ENCODE measurements at regions not wholly inside any gene's neighbourhood (a gene's known extent, or its start where the extent isn't known, plus 50 kb on each side); places are given as distances from the start of the nearest gene placed in this dataset.
"Not testable (repeated sequence)": the region's sequence is repeated elsewhere in the genome, so short reads cannot be mapped to it uniquely, and the experiment has no call there.

DNA sequence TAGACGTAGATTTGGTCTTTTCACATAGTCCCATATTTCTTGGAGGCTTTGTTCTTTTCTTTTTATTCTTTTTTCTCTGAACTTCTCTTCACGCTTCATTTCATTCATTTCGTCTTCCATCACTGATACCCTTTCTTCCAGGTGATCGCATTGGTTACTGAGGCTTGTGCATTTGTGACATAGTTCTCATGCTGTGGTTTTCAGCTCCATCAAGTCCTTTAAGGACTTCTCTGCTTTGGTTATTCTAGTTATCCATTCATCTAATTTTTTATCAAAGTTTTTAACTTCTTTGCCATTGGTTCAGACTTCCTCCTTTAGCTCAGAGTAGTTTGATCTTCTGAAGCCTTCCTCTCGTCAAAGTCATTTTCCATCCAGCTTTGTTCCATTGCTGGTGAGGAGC lies 125.8 kb downstream of the PRL start:
- DNase-seq; H3K4me3 Mint-ChIP-seq; H3K4me1 Mint-ChIP-seq (ENCODE audit: low read depth); H3K36me3 Mint-ChIP-seq (ENCODE audit: low read depth); H3K27ac Mint-ChIP-seq; H3K27me3 Mint-ChIP-seq: not testable (repeated sequence)
- H3K9me3 Mint-ChIP-seq: peaks cover 16% of the 10 kb centered on the region

DNA sequence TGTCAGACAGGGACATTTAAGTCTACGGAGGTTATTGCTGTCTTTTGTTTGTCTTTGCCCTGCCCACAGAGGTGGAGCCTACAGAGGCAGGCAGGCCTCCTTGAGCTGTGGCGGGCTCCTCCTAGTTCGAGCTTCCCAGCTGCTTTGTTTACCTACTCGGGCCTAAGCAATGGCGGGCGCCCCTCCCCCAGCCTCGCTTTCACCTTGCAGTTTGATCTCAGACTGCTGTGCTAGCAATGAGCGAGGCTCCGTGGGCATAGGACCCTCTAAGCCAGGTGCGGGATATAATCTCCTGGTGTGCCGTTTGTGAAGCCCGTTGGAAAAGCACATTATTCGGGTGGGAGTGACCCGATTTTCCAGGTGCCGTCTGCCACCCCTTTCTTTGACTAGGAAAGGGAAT lies 125.0 kb downstream of the PRL start:
- H3K9me3 Mint-ChIP-seq: peaks cover 16% of the 10 kb centered on the region
- H3K27me3 Mint-ChIP-seq; H3K4me1 Mint-ChIP-seq (ENCODE audit: low read depth); H3K27ac Mint-ChIP-seq; H3K36me3 Mint-ChIP-seq (ENCODE audit: low read depth); DNase-seq; H3K4me3 Mint-ChIP-seq: not testable (repeated sequence)

DNA sequence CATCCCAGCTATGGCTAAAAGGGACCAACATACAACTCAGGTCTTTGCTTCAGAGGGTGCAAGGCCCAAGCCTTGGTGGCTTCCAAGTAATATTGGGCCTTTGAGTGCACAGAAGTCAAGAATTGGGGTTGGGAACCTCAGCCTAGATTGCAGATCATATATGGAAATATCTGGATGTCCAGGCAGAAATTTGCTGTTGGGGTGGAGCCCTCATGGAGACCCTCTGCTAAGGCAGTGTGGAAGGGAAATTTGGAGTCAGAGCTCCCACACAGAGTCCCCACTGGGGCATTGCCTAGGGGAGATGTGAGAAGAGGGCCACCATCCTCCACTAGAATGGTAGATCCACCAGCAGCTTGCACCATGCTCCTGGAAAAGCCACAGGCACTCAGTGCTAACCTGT lies 123.5 kb downstream of the PRL start:
- Mint-ChIP-seq H3K4me1 (ENCODE audit: low read depth) (no peaks in the 10 kb centered on the region), H3K4me3 (no peak overlapping the region), H3K9me3 (peaks cover 16% of the 10 kb centered on the region), H3K36me3 (ENCODE audit: low read depth) (no peaks in the 10 kb centered on the region), H3K27me3 (no peaks in the 10 kb centered on the region), H3K27ac (no peak overlapping the region)
- no peak for DNase-seq

DNA sequence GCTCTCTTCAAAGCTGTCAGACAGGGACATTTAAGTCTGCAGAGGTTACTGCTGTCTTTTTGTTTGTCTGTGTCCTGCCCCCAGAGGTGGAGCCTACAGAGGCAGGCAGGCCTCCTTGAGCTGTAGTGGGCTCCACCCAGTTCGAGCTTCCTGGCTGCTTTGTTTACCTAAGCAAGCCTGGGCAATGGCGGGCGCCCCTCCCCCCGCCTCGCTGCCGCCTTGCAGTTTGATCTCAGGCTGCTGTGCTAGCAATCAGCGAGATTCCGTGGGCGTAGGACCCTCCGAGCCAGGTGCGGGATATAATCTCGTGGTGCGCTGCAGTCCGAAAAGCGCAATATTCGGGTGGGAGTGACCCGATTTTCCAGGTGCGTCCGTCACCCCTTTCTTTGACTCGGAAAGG lies 116.6 kb downstream of the PRL start:
- not testable (repeated sequence) for H3K4me1 Mint-ChIP-seq (ENCODE audit: low read depth); DNase-seq; H3K27me3 Mint-ChIP-seq; H3K36me3 Mint-ChIP-seq (ENCODE audit: low read depth); H3K27ac Mint-ChIP-seq; H3K4me3 Mint-ChIP-seq
- peaks cover 27% of the 10 kb centered on the region for H3K9me3 Mint-ChIP-seq

DNA sequence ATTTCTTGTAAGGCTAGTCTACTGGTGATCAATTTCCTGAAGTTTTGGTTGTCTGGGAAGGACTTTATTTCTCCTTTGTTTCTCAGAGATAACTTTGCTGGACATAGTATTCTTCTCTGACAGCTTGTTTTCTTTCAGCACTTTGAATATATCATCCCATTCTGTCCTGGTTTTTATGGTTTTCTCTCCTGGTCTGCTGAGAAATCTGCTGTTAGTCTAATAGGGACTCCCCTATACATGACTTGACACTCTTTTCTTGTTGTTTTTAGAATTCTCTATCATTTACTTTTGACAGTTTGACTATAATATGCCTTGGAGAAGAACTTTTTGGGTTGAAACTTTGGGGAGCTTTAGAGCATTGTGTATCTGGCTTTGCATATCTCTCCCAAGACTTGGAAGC lies 112.5 kb downstream of the PRL start:
- no peak overlapping the region for H3K4me3 Mint-ChIP-seq
- no peak overlapping the region for H3K27ac Mint-ChIP-seq
- no peak for DNase-seq
- no peaks in the 10 kb centered on the region for H3K27me3 Mint-ChIP-seq
- no peaks in the 10 kb centered on the region for H3K4me1 Mint-ChIP-seq (ENCODE audit: low read depth)
- H3K36me3 Mint-ChIP-seq (ENCODE audit: low read depth): no peaks in the 10 kb centered on the region
- peaks cover 31% of the 10 kb centered on the region for H3K9me3 Mint-ChIP-seq

DNA sequence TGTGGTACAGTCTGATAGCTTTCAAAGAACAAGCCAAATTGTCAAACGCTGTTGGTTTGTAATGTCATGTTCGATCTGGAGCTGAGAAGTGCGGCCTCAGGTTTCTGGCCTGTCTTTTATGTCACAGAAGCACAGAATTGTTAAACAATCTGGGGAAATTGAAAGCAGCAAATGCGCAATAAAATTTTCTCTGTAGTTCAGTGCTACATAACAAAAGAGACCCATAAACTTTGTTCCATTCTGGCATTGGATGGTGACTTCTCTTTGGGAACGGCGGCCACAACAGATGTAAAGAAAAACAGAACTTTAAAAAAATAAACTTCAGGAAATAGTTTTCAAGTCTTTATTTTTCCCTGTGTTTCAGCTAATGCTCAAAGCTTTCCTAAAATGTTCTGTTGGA lies 106.9 kb downstream of the PRL start:
- DNase-seq: no peak
- Mint-ChIP-seq H3K4me3 (no peak overlapping the region), H3K4me1 (ENCODE audit: low read depth) (no peaks in the 10 kb centered on the region), H3K36me3 (ENCODE audit: low read depth) (no peaks in the 10 kb centered on the region), H3K27me3 (no peaks in the 10 kb centered on the region), H3K27ac (no peak overlapping the region), H3K9me3 (peaks cover 6% of the 10 kb centered on the region)

DNA sequence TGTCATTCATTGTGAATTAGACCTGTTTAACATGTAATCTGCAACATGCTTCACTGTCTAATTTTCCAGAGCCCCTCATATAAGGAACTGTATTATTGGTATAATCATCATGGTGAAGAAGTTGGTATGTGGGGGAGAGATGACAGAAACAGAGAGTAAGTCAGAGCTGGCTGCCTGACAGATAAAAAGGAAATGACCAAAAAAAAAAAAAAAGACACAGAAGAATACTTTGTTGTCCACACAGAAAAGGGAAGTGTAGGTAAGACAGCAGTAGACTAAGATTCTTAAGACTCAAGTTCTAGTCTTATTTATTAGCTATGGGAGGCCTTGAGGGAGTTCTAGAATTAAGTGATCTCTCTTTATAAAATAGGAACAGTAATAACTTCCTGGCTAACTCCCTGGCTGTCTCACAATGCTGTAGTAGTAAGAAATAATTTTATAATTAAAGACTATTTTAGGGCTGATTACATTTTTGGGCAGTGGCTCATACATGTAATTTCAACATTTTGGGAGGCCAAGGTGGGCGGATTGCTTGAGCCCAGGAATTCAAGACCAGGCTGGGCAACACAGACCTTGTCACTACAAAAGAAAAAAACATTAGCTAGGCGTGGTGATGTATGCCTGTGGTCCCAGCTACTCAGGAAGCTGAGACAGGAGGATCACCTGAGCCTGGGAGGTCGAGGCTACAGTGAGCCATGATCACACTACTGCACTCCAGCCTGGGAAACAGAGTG lies 102.5 kb downstream of the PRL start:
- DNase-seq: no peak
- H3K4me3 Mint-ChIP-seq: no peak overlapping the region
- no peaks in the 10 kb centered on the region for H3K27me3 Mint-ChIP-seq
- no peak overlapping the region for H3K27ac Mint-ChIP-seq
- no peaks in the 10 kb centered on the region for H3K4me1 Mint-ChIP-seq (ENCODE audit: low read depth)
- no peaks in the 10 kb centered on the region for H3K36me3 Mint-ChIP-seq (ENCODE audit: low read depth)
- H3K9me3 Mint-ChIP-seq: no peaks in the 10 kb centered on the region

DNA sequence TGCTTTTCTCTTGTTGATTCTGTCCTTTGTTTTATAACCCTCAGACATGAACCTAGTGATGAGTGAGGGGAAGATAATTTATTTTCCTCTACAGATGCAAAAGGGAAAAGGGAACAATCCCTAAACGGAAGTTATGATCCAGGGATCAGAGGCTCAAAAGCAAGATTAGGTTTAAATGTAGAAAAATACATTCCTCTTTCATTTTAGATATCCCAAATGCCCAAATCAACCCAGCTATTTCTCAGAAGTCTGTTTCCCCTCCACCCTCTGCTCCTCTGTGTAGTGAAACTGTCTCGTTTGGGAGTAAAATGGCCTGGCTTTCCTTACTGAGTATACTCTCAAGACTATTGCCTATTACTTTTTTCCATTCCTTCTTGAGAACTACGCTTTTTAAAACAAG lies 97.1 kb downstream of the PRL start:
- no peaks in the 10 kb centered on the region for H3K27me3 Mint-ChIP-seq
- H3K4me3 Mint-ChIP-seq: no peak overlapping the region
- no peaks in the 10 kb centered on the region for H3K36me3 Mint-ChIP-seq (ENCODE audit: low read depth)
- H3K27ac Mint-ChIP-seq: no peak overlapping the region
- peaks cover 3% of the 10 kb centered on the region for H3K9me3 Mint-ChIP-seq
- DNase-seq: no peak
- no peaks in the 10 kb centered on the region for H3K4me1 Mint-ChIP-seq (ENCODE audit: low read depth)

DNA sequence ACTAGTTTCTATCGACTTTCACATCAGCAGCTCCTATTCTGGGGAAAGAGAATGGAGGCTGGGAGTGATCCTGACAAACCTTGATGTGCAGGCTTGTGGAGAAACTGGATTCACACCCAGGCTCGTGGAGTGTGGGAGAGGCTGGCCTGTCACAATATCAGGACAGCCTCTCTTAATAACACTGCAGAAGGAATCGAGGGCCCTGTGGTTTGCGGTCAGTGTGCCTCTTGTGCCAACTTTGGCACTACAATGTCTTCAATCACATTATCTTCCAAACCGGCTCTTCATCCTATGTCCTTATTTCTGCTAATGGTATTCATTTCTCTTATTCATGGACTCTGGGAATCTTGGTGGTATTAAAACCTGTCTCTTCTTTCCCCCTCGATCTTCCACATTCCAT lies 92.7 kb downstream of the PRL start:
- H3K36me3 Mint-ChIP-seq (ENCODE audit: low read depth): no peaks in the 10 kb centered on the region
- no peak for DNase-seq
- no peaks in the 10 kb centered on the region for H3K4me1 Mint-ChIP-seq (ENCODE audit: low read depth)
- peaks cover 3% of the 10 kb centered on the region for H3K9me3 Mint-ChIP-seq
- H3K27ac Mint-ChIP-seq: no peak overlapping the region
- no peaks in the 10 kb centered on the region for H3K27me3 Mint-ChIP-seq
- no peak overlapping the region for H3K4me3 Mint-ChIP-seq

DNA sequence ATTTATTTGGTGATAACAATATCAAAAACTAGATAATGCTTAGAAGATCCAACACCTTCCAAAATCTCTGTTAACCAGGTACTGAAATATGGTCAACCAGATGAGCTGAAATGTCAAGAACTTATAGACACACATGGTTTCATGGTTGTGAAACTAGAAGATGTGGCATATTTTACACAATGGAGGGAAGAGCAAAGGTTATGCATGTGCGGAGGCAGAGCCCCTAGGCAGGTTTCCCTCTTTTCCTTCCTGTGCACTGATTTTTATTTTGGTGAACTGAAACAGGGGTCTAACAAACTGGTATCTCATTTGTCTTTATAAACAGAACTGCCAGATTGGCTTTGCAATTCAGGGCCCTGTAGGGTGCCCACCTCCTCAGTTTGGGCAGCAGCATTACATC lies 91.6 kb downstream of the PRL start:
- H3K9me3 Mint-ChIP-seq: no peaks in the 10 kb centered on the region
- no peaks in the 10 kb centered on the region for H3K36me3 Mint-ChIP-seq (ENCODE audit: low read depth)
- no peaks in the 10 kb centered on the region for H3K4me1 Mint-ChIP-seq (ENCODE audit: low read depth)
- H3K4me3 Mint-ChIP-seq: no peak overlapping the region
- no peak overlapping the region for H3K27ac Mint-ChIP-seq
- DNase-seq: no peak
- no peaks in the 10 kb centered on the region for H3K27me3 Mint-ChIP-seq

DNA sequence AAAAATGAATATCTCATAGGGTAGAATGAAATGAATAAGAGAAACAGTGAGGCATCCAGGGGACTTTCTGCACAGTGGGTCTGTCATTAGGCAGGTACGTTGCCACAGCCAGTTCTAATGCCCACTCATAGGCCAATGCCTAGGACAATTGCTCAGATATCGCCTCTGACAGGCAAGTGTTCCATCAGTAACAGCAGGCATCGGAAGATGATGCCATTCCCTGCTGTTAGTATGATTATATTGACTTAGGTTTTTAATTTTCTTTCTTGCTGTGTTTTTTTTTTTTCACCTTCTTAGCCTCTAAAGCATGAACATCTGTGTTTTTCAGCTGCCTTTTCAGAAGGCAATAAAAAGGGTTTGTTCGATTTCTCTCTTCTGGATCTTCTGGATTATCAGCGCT lies 90.7 kb downstream of the PRL start:
- no peaks in the 10 kb centered on the region for H3K4me1 Mint-ChIP-seq (ENCODE audit: low read depth)
- no peaks in the 10 kb centered on the region for H3K27me3 Mint-ChIP-seq
- no peaks in the 10 kb centered on the region for H3K36me3 Mint-ChIP-seq (ENCODE audit: low read depth)
- no peak overlapping the region for H3K27ac Mint-ChIP-seq
- no peak for DNase-seq
- H3K9me3 Mint-ChIP-seq: no peaks in the 10 kb centered on the region
- no peak overlapping the region for H3K4me3 Mint-ChIP-seq

DNA sequence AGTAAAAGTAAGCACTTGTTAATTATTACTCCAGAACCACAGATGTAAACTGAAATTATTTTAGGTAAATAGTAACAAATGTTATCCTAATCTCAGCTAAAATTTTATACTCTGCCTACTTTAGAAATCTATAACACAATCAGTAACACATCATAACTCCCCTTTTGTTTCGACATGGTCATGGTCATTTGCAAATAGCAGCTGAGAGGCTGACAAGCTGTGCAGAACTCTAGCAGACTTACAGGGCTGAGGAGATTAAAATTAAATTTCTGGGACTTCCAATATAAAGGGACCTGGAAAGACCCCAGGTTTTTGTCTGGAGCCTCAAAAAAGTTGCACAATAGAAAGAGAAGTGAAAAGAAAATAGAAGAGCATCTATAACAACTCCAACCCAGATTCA lies 88.8 kb downstream of the PRL start:
- Mint-ChIP-seq H3K36me3 (ENCODE audit: low read depth) (no peaks in the 10 kb centered on the region), H3K9me3 (no peaks in the 10 kb centered on the region), H3K4me3 (no peak overlapping the region), H3K4me1 (ENCODE audit: low read depth) (no peaks in the 10 kb centered on the region), H3K27me3 (no peaks in the 10 kb centered on the region), H3K27ac (no peak overlapping the region)
- DNase-seq: no peak

DNA sequence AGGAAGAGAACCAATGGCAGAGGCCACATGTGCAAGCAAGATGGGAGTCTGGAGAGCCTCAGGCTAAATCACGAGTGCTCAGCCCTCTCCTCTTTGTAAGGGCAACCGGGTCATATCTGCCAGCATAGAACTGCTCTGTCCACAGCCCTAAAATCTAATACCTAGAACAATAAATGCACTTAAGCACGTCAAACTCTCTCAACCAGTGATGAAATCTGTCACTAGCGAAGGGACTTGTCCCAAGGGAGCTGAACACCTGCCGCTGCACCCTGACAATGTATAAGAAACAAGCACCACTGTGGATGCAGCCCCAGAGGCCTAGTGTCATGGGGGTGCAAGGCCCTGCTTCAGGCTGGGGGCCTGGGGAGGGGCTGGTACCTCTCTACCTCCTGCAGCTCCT lies 82.5 kb downstream of the PRL start:
- Mint-ChIP-seq H3K4me1 (ENCODE audit: low read depth) (no peaks in the 10 kb centered on the region), H3K4me3 (no peak overlapping the region), H3K27me3 (no peaks in the 10 kb centered on the region), H3K9me3 (no peaks in the 10 kb centered on the region), H3K27ac (no peak overlapping the region), H3K36me3 (ENCODE audit: low read depth) (no peaks in the 10 kb centered on the region)
- no peak for DNase-seq

DNA sequence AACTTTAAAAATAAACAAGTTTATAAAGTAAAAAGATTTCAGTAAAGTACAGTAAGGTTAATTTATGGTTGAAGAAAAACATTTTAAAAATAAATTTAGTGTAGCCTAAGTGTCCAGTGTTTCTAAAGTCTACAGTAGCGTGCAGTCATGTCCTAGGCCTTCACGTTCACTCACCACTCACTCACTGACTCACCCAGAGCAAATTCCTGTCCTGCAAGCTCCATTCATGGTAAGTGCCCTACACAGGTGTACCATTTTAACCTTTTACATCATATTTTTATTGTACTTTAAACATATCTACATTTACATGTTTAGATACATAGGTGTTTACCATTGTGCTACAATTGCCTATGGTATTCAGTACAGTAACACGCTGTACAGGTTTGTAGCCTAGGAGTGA lies 81.4 kb downstream of the PRL start:
- not testable (repeated sequence) for H3K4me1 Mint-ChIP-seq (ENCODE audit: low read depth); H3K9me3 Mint-ChIP-seq

DNA sequence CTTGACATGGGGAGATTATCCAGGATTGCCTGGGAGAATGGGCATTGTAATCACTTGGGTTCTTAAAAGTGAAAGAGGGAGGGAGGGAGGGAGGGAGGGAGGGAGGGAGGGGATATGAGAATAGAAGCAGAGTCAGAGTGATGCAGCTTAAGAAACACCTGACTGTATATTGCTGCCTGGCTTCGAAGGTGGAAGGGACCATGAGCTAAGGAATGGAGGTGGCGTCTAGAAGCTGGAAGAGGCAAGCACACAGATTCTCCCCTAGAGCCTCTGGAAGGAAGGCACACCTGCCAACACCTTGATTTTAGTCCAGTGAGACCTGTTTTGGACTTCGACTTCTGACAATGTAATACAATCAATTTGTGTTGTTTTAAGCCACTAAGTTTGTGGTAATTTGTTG lies 78.4 kb downstream of the PRL start:
- no peaks in the 10 kb centered on the region for H3K9me3 Mint-ChIP-seq
- H3K4me1 Mint-ChIP-seq (ENCODE audit: low read depth): no peaks in the 10 kb centered on the region
- no peaks in the 10 kb centered on the region for H3K27me3 Mint-ChIP-seq
- no peaks in the 10 kb centered on the region for H3K36me3 Mint-ChIP-seq (ENCODE audit: low read depth)
- H3K27ac Mint-ChIP-seq: no peak overlapping the region
- DNase-seq: no peak
- H3K4me3 Mint-ChIP-seq: no peak overlapping the region

More for the DNA sequence above, 81.4 kb downstream of the PRL start:
- not testable (repeated sequence) for H3K4me3 Mint-ChIP-seq; H3K27me3 Mint-ChIP-seq; H3K27ac Mint-ChIP-seq; H3K36me3 Mint-ChIP-seq (ENCODE audit: low read depth); DNase-seq

DNA sequence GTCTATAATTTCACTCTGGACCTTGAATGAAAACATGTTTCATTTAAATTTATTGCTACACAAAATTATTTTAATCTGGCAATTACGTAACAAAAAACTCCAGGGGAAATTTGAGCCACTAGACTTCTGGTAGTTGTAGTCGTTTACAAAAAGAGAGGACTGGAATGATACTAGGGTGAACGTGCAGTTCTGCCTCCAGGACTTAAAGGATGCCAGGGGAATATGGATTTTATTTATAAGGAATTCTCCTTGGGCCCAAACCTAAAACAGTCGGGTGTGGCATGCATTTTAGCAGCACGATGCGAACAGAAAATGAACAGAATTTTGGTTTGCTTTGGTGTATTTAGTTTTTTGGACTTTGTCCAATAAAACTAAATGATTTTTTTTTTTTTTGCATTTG lies 76.9 kb downstream of the PRL start:
- H3K4me1 Mint-ChIP-seq (ENCODE audit: low read depth): no peaks in the 10 kb centered on the region
- DNase-seq: no peak
- H3K27ac Mint-ChIP-seq: no peak overlapping the region
- H3K9me3 Mint-ChIP-seq: no peaks in the 10 kb centered on the region
- no peaks in the 10 kb centered on the region for H3K27me3 Mint-ChIP-seq
- H3K36me3 Mint-ChIP-seq (ENCODE audit: low read depth): no peaks in the 10 kb centered on the region
- no peak overlapping the region for H3K4me3 Mint-ChIP-seq
